GM21360 (cell line): ENCODE measurements at regions not wholly inside any gene's neighbourhood (a gene's known extent, or its start where the extent isn't known, plus 50 kb on each side); places are given as distances from the start of the nearest gene placed in this dataset.

Source experiments
- ATAC-seq: cut with Tn5 transposase; IDR thresholded peaks from one replicate; pipeline ENCODE4 v1.9.1; 2021; ENCODE audit warnings: mild to moderate bottlenecking, moderate library complexity; ENCODE audit not compliant: unreplicated experiment

- ATAC-seq: no peak
Observed at GRCh38 chr16:72419638-72420037, 247.7 kb upstream of the PMFBP1 start.

GRCh38 chr16:72415379-72415778, 243.4 kb upstream of the PMFBP1 start:
- no peak for ATAC-seq

DNA sequence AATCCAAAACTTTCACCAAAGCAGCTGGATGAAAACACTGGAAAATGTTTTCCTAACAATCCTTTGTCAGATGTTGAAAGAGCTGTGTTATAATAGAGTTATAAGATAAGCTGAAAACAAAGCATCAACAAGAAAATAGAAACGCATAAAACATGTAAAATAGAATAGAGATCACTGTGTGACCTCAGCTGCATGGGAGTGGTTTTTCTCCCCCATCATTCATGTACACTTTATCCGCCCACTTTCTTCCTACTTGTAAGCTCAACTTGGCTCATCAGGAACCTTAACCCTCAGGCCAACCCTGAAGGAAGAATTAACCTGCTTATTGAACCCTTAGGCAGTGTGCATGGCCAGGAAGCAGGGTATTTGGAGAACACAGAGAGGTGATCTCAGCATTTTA, 238.5 kb upstream of the PMFBP1 start:
- ATAC-seq: no peak

GRCh38 chr16:72409423-72409822, 237.5 kb upstream of the PMFBP1 start:
- ATAC-seq: no peak

- no peak for ATAC-seq
Observed at GRCh38 chr16:72406390-72406789, 234.4 kb upstream of the PMFBP1 start.

DNA sequence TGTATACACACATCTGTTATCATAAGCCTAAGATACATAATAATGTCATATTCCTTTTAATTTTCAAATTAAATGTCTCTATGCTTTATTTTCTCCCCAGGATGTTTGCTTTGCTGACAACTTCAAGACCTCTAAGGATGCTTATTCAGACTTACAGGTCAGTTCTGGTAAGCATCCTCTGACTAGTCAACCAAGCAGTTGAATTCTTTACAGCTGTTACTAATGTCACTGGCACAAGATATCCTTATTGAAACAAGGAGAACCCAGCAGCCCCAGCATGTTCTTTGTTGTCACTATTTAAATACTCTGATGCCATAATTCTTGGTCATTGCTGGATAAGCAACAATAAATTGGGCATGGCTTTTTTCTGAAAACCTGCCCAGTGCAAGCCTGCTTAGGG, 232.3 kb upstream of the PMFBP1 start:
- no peak for ATAC-seq

- no peak for ATAC-seq
Observed at GRCh38 chr16:72401084-72401361, 229.1 kb upstream of the PMFBP1 start.

GRCh38 chr16:72400257-72401083, 228.5 kb upstream of the PMFBP1 start:
- peak; percentile 62 for ATAC-seq

DNA sequence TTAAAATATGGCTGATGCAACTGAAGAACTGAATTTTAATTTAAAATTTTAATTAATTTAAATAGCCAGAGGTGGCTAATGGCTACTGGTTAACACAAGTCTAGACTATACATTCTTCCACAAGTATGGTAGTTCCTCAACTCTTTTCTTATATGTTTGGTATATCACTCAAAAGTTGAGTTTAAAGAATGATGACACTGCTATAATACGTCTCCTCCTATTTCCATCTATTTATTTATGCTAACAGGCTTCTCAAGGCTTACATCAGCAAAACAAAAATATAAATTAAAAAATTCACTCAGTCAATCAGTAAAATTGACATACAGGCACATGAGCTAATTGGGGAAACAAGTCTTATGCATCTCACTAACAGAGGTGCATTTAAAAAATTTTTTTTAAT, 227.9 kb upstream of the PMFBP1 start:
- ATAC-seq: no peak

DNA sequence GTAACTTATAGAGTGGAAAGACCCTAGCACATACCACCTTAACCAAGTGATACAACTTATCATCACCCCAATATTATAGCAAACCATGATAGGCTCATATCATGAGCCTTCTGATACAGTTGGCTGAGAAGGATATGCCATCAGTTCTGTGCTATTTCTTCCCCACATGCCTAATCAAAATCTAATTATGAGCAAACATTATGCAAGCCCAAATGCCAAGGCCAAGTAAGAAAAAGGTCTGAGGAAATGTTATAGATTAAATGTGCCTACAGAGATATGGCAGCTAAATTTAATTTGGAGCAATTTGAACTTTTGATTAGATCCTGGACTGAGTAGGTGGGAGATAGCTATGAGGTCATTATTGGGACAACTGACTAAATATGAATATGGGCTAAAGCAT, 225.9 kb upstream of the PMFBP1 start:
- no peak for ATAC-seq

GRCh38 chr16:72394526-72394925, 222.6 kb upstream of the PMFBP1 start:
- ATAC-seq: no peak

DNA sequence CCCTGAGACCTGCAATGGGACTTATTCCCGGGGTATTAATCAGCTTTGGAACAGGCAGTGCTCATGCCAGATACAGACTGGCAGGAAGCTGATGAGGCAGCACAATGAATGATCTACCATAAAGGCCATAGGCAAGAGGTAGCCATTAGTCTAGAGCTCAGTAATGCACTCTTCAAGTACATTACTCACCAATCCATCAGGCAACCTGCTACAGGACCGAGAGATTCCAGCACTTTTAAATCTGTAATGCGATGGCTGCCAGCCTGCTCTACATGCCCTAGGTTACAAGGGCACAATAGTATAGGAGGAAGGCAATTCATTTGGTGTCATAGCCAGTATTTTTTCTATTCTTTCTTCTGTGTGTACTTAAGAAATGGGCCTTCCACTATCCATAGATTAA, 217.8 kb upstream of the PMFBP1 start:
- ATAC-seq: no peak

- ATAC-seq: no peak
Observed at GRCh38 chr16:72388007-72388406, 216.1 kb upstream of the PMFBP1 start.

DNA sequence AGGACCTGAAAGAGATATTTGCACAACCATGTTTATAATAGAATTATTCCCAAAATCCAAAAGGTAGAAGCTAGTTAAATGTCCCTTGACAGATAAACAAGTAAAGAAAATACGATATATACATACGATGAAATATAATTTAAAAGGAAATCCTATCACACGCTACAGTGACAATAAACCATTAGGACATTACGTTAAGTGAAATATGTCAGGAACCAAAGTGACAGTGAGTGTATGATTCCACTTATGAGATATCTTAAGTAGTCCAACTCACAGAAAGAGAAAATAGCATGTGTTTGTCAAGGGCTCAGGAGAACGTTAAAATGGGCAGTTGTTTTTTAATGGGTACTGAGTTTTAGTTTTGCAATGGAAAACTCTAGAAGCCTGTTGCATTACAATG, 212.7 kb upstream of the PMFBP1 start:
- no peak for ATAC-seq

DNA sequence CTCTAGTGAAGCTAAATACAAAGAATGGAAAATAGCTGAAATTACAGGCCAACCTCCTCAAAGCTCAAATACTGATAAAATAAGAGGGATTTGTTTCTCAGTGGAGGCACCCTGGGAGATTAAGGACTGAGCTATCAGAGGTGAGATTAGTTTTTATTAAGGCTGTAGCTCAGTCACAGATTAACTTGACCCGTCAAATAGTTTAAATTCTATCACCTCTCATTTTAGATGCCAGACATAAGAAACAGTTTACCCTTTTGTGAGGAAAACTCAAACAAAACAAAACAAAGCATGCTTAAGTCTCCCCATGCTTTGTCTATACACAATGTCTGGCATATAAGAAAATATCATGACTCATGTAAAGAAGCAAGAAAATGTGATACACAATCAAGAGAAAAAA, 208.3 kb upstream of the PMFBP1 start:
- ATAC-seq: no peak

DNA sequence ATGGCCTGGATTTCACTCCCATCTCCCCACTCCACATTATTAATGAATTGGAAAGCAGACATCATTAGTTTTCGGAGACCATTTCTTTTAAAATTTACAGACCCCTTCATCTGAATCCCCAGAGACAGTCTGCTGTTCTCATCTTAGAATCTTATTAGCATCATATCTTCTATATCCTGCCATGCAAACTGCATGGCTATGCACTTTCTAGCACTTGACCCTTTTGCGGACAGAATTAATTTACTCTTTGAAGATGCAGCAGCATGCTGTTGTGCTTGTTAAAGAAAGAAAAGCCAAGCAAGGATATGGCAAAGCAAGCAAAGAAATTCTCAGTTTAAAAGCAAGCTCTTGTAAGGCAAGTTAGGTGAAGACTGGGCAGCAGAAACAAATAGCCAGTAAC, 201.2 kb upstream of the PMFBP1 start:
- ATAC-seq: no peak

DNA sequence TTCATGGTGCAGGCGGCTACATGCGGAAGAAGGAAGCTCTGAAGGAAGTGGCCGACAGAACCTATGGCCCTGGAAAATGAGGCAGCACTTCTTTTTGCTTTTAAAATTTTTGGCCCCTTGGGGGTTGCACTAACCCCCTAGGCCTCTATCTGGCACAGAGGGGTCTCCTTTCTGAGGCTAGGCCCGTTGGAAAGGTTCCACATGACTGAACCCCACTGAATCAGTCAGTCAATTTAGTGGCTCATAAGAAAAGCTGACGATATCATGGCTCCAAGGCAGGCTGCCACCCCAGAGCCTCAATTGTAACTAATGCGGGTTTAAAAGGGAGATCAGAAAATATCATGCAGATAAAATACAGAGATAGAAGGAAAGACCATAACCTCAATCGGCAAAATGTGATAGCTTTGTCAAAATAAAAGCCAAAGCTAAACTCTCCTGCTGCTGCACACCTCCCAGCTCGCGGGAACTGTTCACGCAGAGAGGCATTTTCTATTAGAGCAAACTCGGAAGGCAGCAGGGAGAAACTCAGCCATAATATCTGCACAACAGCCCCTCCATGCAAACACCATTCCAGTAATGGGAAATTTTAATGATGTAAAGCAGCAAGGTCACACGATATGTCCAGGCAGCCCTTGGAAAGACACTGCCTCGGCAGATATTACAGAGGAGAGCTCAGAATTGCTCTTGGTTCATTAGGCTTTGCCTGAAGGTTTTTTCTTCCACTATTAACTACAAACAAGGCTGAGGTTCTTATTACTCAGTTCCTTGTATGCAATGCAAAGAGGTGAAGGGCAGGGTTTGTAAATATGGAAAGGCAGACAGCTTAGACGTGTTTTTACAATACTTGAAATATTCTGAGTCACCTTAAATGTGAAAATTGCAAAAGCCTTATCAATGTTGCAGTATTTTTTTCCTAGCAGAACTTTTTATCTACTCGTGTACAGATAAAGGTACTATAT, 200.4 kb upstream of the PMFBP1 start:
- no peak for ATAC-seq

DNA sequence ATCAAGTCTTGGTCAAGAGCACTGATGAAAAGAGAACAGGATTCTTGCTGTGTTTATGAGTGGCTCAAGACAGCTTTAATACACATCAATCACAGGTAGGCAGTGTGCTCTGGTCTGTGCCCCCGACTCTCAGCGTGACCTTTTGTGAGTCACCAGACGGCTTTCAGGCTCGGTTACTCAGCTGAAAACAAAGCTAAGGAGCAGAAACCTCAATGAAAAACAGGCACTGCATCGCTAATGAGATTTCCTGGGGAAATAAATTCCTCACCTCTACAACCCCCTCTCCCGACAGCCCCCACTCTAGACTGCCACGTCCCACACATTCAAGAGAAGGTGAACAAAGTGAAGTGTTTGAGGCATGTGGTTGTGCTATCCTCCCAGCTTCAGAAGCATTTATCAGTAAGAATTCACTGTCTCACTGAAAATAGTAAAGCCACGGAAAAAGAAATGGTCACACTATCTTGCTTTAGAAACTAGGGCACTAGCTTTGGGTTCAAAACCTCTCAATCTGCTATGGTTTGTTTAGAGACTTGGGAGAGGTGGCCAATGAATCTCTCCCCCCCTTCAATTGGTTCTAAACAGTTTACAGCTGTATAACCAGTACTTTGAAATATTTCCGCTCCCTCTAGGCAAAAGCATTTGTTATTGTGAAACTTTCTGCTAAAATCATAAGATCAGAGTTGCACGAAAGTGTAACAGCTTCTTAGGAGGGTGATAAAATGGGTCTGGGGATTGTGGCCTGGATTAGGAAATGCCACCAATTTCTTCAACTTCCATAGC, 199.5 kb upstream of the PMFBP1 start:
- no peak for ATAC-seq

GRCh38 chr16:72369274-72369673, 197.3 kb upstream of the PMFBP1 start:
- no peak for ATAC-seq

GRCh38 chr16:72367851-72368250, 195.9 kb upstream of the PMFBP1 start:
- ATAC-seq: no peak

- ATAC-seq: peak; percentile 34
Observed at GRCh38 chr16:72362973-72363372, 191.0 kb upstream of the PMFBP1 start.
